ENCODE measurements at regions not wholly inside any gene's neighbourhood (a gene's known extent, or its start where the extent isn't known, plus 50 kb on each side); places are given as distances from the start of the nearest gene placed in this dataset.

DNA sequence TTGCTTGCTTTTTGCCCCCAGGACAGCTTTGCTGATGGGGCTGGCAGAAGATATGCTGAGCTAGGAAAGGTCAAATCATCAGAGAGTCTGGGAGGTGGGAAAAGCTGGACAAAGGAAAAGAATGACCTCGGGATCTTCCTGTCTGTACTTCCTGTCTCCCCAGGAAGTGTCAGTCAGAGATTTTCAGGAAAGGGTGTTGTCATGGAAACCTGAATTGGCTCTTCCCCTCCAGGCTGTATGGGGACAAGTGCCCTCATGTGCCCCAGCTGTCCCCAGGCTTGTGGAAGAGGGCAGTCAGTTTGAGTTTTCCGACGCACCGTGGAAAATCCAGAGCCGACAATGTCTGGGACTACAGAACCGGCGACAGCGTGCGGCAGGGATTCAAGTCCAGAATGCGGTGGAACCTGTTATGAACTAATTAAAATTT, 122.7 kb upstream of the ZFHX3 start:
- intact Hi-C loops (cut with DNase I) = no loop called here
- no peak for DNase-seq

DNA sequence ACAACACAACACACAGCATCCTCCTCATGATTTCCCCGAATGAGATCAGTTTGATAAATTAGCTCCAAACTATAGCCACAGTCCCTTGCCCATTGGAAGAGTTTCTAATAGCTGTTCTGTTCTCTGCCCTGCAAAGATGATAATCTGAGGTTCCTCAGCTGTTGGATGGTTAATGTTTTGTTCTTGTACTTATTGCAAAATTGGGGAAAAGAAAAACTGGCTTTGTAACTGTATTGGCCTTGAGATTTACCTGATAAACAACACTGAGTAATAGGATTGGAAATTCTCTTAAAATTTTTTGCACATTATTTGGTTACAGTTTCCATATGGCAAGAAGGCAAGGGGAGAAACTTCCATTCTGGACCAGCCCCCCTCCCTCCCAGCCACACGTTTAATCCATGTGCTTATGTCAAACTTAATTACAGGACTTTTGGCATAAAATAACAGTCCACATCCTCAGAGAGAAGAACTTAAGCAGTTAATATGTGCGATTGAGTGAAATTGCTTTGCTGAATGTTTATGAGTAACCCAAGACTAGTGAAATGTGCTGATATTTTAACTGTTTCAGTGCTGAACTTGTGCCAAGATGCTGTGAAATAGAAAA, 119.1 kb upstream of the ZFHX3 start:
- no peak for DNase-seq
- intact Hi-C loops (cut with DNase I) = no loop called here

DNA sequence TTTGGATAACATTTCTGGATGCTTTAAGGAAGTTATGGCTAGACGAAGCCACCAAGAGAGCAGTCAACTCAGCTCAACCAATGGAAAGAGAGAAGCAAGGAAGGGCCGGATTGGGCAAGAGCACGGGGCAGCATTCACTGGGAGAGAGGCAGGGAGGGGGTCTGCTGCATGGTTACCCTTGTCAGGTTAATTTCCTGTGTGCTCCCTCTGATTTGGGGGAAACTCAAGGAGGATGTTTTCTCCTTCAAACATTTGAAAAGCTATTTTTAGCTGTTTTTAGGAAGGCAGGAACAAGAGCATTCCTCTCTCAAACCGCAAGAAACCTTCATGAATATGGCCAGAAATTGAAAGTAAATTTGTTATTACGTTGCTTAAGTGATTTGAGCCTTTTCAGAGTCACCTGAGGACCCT, 118.5 kb upstream of the ZFHX3 start:
- intact Hi-C loops (cut with DNase I) = no loop called here
- DNase-seq = peak in 12 of 42 donors; percentile 10 to 43 (median 24)

DNA sequence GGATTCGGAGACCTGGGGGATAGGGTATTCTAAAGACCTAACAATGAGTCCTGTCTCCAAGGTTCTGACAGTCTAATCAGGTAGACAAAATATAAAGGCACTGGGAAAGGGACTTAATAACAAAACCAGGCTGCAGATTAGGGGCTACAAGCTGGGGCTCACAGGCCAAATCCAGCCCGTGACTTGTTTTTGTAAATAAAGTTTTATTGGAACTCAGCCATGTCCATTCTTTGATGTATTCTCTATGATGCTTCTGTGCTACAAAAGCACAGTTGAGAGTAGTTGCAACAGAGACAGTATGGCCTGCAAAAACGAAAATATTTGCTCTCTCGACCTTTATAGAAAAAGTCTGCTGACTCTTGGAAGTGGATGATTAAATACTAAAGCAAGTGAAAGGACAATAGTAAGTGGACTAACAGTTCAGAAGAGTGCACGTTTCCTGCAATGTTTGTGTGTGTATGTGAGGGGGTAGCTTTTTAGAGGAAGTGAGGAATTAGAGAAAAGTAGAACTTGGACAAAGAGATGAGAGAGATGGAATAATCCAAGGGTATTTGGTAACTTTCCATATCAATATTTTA, 115.4 kb upstream of the ZFHX3 start:
- intact Hi-C loops (cut with DNase I) = no loop called here
- DNase-seq = no peak

DNA sequence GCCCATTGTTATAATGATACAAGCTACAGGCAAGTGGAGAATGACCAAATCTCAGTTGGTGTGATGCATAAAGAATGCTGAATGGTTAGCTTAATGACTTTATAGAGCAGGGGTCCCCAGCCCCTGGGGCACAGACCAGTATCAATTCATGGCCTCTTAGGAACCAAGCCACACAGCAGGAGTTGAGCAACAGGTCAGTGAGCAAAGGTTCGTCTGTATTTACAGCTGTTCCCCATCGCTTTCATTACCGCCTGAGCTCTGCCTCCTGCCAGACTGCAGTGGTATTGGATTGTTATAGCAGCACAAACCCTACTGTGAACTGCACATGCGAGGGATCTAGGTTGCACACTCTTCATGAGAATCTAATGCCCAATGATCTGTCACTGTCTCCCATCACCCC, 114.0 kb upstream of the ZFHX3 start:
- DNase-seq = no peak
- intact Hi-C loops (cut with DNase I) = no loop called here

DNA sequence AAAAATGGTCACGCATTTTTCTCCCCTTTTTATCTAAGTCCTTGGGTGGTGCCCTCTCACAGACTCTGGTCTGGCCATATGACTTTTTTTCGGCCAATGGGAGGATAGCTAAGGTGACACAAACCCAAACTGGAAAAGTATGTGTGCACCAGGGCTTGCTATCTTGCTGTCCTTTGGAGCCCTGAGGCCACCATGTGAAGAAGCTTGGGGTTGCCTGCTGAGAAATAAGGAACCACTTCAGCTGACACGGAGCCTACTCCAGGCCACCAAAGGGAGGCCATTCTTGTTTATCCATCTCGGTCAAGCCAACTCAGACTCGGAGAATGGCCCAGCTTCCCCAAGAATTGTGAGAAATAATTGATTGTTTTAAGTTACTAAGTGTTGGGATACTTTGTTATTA, 111.4 kb upstream of the ZFHX3 start:
- intact Hi-C loops (cut with DNase I) = no loop called here
- peak in 1 of 42 donors; percentile 7 for DNase-seq

DNA sequence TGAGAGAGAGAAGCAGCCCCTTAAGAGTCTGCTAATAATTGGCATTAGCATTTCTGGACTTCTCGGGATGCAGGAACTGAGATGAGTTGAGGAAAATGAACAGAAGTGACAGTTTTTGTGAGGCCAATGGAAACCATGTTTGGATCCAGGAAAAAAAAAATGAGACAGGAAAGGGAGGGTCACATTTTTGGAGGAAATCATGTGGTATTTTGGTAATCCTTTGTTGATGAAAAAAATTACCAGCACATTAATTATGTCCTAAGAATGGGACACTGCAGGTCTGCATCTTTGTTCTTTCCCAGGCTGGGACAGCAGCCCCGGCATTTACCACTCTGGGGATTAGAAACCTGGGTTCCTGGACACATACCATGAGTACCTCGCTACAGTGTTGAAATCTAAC, 109.9 kb upstream of the ZFHX3 start:
- no peak for DNase-seq
- intact Hi-C loops (cut with DNase I) = no loop called here

DNA sequence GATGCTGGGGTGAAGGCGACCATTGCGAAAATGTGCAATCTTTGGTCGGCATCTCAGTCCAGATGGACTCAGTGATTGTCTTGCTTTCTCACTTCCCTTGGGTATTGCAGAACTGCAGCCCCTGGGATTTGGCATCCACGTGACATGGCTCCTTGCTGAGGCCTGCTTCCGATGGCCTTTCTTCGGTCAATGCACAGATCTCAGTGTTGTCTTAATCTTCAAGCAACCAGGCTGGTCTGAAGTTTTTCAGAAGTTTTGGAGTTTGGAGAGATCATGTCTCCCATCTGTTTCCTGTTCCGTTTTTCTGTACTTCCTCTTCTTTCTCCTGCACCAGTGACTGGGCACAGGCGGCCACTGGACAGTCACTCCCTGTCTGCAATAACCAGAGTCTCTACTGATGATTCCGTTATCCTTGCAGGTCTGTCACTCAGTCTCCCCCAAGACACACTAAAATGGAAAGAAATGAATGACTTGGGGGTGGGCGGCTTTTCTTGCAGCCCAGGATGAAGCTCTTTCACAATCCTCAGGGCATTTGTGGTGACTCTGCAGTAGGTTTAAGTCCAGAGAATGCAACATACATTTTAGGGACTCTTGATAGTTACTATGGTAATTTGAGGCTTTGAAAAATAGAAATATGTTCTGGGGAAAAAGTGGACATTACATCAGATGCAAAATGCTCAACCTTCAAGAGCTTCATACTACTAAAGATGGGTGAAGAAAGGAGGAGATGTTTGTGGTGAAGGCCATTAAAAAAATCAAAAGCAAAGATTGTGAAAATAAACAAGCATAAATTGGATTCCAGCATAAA, 106.3 kb upstream of the ZFHX3 start:
- peak in 37 of 42 donors; percentile 8 to 65 (median 39) for DNase-seq
- intact Hi-C loops (cut with DNase I) = no loop called here

DNA sequence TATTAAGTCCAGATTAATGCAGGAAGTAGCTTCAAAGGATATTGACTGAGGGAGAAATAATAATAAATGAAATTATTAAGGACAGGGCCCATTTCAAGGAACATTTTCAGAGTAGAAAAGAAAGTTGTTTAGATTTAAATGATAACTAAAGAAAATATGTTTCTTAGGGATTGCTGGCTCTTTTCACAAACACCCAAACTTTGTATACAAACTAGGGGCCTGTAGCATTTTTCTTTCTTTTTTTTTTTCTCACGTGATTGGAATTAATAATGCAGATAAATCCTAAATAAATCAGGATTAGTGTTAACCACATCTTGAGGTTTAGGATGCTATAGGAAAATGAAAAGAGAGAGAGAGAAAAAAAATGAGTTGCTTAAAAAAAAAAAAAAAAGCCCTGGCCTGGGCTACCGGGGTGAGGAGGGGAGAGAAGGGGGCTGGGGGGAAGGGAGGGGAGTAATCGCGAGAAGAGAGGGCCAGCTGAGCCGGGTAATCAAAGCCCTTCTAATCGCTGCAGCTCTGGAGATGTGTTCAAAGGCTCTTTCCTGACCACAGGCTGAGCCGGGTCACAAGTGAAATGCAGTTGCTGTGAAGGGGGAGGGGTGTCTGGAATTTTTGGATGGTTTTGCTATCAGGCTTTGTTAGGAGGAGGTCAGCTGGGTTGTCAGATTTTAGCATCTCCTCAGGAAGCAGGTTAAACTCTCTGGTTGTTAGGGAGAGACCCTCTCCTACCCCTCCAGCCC, 104.6 kb upstream of the ZFHX3 start:
- intact Hi-C loops (cut with DNase I) = no loop called here
- DNase-seq = no peak

DNA sequence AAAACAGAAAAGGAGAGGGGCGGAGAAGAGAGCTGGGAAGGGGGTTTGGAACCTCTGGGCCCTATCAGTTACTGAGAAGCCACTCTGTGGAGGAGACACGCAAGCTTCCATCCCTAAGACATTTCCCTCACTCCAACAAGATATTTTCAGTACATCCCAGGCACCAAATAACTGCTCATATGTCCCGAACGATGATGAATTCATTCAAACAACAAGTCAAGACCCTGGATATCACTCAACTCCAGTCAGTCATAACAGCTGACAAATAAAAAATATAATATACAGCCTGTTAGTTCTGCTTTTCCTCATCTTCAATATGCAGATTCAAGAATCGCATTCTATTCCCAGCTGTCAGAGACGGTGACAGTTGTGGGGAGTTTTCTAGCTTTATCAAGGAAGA, 104.0 kb upstream of the ZFHX3 start:
- DNase-seq = no peak
- intact Hi-C loops (cut with DNase I) = no loop called here

DNA sequence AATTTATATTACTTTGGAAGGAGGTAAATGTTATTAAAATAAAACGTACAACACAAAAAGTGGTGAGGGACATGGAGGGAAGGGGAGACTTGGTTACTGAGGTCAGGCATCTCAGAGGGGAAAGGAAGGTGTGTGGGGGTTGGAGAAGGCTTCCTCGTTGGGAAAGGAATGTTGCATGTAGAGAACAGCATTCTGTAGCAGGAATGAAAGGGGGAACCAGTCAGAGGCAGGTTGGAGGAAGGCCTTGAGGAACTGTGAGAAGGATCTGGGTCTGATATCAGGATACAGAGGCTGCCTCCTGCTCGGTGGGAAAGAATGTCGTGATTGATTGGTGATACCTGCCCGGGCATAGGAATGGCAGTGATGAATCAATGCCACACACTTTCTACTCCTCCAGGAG, 103.3 kb upstream of the ZFHX3 start:
- no peak for DNase-seq
- intact Hi-C loops (cut with DNase I) = no loop called here

DNA sequence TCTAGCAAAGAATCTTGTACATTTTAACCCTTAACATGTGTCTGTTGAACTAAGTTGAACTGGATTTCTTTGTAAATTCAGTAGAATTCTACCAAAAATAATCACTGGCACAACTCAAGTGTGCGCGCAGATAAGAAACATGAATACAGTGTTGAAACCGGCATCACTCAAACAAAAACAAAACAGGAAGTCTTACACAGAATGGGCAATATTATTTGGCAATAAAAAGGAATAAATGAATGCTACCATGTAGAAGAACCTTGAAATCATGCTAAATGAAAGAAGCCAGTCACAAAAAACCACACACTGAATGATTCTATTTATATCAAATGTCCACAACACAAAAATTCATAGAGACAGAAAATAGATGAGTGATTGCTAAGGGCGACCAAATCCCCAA, 102.9 kb upstream of the ZFHX3 start:
- no peak for DNase-seq
- intact Hi-C loops (cut with DNase I) = no loop called here

DNA sequence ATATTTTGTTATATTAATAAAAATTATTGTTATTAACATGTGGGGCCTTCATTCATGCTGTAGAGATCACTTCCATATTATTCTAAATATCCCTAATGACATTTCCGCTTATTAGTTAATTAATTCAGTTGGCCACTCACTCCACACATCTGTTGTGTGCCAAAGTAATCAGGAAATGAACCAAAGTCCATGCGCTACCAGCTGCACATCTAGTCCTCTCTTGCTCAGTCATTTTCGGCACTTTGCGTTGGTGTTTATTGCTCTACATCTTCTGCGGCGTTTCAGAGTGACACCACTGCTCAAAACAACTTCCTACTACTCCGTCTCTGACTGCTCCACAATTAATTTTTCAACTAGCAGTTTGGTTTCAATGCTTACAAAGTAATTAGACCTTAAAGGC, 101.4 kb upstream of the ZFHX3 start:
- intact Hi-C loops (cut with DNase I) = no loop called here
- DNase-seq = peak in 3 of 42 donors; percentile 10 to 43 (median 19)

DNA sequence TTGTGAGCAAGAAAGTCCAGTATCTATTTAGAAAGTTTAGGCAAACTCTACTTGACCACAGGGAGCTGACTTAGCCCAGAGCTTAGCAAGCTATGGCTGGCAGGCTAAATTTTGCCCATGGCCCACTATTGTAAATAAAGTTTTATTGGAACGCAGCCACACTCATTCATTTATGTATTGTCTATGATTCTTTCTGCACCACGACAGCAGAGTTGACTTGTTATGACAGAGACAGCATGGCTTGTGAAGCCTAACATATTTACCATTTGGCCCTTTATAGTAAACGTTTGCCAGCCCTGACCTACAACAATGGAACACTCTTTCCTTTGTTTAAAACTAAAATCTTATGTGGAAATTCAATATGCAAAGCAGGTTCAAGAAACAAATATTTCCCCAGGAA, 100.0 kb upstream of the ZFHX3 start:
- no peak for DNase-seq

DNA sequence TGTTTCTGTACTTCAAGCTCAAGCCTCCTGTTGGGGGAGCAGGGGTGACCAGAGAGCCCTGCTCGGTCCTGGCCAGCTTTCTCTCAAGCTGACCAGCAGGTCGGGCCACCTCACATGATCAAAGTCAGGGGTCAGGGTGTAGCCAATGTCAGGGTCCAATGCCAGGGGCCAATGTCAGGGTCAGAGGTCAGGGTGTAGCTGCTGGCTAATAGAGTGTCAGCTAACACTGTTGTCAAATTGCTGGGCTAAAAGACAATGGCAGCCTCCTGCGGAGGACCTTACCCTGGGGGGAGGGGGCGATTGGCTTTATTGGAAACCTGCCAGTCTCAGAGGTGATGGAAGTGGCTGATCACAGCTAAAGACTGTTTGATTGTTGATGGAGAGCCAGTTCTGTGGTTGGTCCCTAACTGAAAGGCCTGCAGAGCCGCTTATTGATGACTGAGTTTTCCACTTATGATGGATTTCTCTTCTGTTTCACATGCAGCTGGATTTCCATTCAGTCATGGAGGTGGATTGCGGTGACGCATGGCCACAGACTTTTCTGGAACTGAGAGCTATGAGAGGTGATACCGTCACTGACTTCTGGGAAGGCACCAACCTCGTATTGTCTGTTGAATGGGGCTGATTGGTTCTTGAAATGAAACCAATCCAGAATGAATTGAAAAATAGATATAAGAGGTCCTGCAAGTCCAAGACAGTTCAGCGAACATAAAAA, 97.4 kb upstream of the ZFHX3 start:
- intact Hi-C loops (cut with DNase I) = no loop called here
- DNase-seq = no peak

More for the DNA sequence above, 100.0 kb upstream of the ZFHX3 start:
- intact Hi-C loops (cut with DNase I) = no loop called here

DNA sequence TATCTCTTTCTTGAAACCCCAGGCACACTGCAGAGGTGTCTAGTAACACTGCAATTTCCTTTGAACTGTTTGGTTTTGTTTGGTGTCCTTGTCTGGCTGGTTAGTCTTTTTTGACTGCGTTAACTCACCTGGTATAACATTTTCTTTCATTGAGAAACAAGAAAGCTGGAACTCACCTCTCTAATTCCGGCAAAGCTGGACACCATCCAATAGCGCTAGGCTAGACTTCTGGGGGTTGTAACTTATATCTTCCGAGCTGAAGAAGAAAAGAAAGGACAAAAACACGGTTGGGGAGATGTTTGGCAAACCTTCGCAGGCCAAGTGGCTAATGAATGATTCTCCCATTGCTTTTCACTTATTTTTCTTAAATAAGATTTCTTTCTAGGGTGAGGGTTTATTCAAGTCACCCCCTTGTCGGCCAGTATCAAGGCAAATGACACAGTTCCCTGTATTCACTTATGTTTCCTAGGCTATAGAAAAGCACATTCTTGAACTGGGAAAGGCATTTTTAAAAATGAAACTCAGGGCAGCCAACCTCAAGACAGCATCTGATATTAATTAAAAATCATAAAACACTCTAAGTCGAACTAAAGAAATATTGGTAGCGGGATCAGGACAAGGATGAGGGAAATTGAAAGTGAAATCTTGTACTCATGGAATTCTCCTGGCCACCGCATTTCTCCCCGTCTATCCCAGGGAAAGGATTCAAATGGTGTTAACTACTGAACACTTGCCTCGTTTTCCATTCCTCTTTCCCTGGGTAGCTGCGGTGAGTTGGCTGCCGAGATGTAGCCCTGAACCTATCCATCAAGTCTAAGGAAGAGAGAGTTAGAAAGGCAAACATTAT, 95.9 kb upstream of the ZFHX3 start:
- no peak for DNase-seq
- intact Hi-C loops (cut with DNase I) = no loop called here

DNA sequence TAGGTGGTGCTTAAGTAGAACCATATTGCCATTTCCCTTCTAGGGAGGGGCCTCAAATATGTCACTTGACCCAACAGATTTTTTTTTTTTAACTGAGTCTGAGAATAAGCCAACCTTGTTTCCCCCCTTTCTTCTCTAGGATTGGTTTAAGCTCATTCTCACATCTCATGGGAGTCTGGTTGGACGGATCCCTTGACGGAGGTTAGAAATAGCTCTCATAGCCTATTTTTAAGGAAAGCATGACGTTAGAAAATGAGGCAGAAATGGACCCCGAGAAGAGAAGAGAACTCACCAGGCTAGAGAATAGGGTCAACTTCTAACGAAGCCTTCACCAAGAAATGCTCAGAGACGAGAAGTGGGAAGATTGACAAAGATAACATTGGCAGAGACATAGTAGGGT, 95.1 kb upstream of the ZFHX3 start:
- DNase-seq = no peak
- intact Hi-C loops (cut with DNase I) = no loop called here

DNA sequence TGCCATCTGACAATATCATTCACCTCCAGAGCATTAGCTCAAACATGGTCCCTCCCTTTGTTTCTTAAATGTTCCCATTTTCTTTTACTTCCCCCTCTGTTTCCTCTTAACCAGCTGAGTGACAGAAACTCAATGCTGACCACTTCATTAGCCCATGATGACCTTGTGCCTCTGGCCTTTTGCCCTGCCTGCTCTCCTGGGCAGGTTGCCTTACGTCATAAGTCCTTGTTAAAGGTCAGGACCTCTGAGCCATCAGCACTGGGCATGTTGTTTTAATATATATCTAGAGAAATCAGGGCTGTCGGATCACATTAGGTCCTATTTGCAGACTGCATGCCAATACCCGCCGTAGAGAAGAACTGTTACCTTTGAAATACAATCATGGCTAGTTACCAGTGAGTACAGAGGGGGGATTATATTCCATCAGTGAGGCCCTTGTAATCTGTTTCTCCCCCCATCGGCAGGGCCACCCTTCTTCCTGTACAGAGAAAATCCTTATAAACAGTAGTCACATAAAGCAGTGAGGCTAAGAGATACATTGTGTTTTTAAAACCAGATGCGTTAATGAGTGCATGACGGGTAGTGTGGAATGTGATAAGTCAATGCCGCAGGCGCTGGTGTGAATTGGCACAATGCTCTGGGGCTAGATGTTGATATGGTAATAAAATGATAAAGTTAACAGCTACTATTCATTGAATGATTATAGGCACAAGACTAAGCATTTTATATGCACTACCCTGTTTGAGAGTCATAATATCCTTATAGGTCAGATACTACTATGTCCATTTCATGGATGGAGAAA, 94.3 kb upstream of the ZFHX3 start:
- no peak for DNase-seq
- intact Hi-C loops (cut with DNase I) = no loop called here
